GM12878 (cell line): ENCODE measurements at regions not wholly inside any gene's neighbourhood (a gene's known extent, or its start where the extent isn't known, plus 50 kb on each side); places are given as distances from the start of the nearest gene placed in this dataset.
"Not testable (repeated sequence)": the region's sequence is repeated elsewhere in the genome, so short reads cannot be mapped to it uniquely, and the experiment has no call there.

ENCODE experiments used
- ATAC-seq: fragments of 200-7000 bp; cut with Tn5 transposase; 3 replicates; pipeline ENCODE4 v1.9.1; 2020; ENCODE audit warnings: mild to moderate bottlenecking, moderate library complexity
- BruUV-seq: library from RNA; stranded (reverse); fragments of 400-500 nt; replicated peaks from 2 replicates; lab custom pipeline; 2021; lab: Mats Ljungman, UMichigan
- CTCF ChIA-PET: fragments of 300-600 bp; sonication (Branson Sonifier 250); formaldehyde crosslinking; extraction: SDS; loops from one replicate; lab custom pipeline; 2021; ENCODE audit warnings: inconsistent platforms; lab: Yijun Ruan, JAX
- POLR2A ChIA-PET: fragments of 350-600 bp; formaldehyde crosslinking; extraction: SDS; loops from one replicate; lab custom pipeline; 2021; ENCODE audit warnings: inconsistent platforms; lab: Charles Lee
- RAD21 ChIA-PET: fragments of 300-600 bp; sonication (Branson Sonifier 250); formaldehyde crosslinking; loops from one replicate; lab custom pipeline; 2023; ENCODE audit warnings: antibody characterized with exemption; ENCODE audit not compliant: unreplicated experiment; lab: Charles Lee
- SMC1A ChIA-PET: fragments of 300-600 bp; sonication (Branson Sonifier 250); formaldehyde crosslinking; loops from one replicate; lab custom pipeline; 2023; ENCODE audit not compliant: unreplicated experiment, uncharacterized antibody; lab: Charles Lee
- DNase-seq: peaks from one replicate; pipeline ENCODE4 v3.0.0-alpha.2; 2011; ENCODE audit warnings: low read depth, low spot score
- FAIRE-seq: peaks from 3 replicates; lab custom pipeline; 2011; peaks lifted over from hg19 to GRCh38; lab: Jason Lieb, UNC
- H2AFZ ChIP-seq: 2 replicates; pipeline ENCODE4 v1.6.0; 2011; ENCODE audit warnings: low read depth, low read length, control low read depth; ENCODE audit not compliant: control insufficient read depth
- H3K27ac ChIP-seq: 2 replicates; pipeline ENCODE4 v1.5.1; 2011; ENCODE audit warnings: control low read depth; ENCODE audit not compliant: control insufficient read depth, insufficient read depth
- H3K27me3 ChIP-seq, 2 experiments: replicated peaks in 1 of 2; 2 replicates each; pipeline versions ENCODE4 v1.6.0 to v1.6.1; 2011; ENCODE audit warnings: low read length in 1 of 2; ENCODE audit not compliant: control insufficient read depth in 2 of 2, insufficient read depth in 2 of 2
- H3K36me3 ChIP-seq, 2 experiments: 2 replicates each; pipeline ENCODE4 v1.5.1; 2011; ENCODE audit warnings: low read length in 1 of 2; ENCODE audit not compliant: control insufficient read depth in 2 of 2, insufficient read depth in 2 of 2
- H3K4me1 ChIP-seq: 2 replicates; pipeline ENCODE4 v1.6.1; 2011; ENCODE audit warnings: mild to moderate bottlenecking, low read length, moderate library complexity, mixed read lengths; ENCODE audit not compliant: control insufficient read depth, insufficient read depth
- H3K4me2 ChIP-seq: 2 replicates; pipeline ENCODE4 v1.6.0; 2011; ENCODE audit warnings: control low read depth; ENCODE audit not compliant: control insufficient read depth, insufficient read depth
- H3K4me3 ChIP-seq: fragments of 200-600 bp; sonication (generic); 2 replicates; pipeline ENCODE4 v1.5.1; 2016
- H3K79me2 ChIP-seq: 2 replicates; pipeline ENCODE4 v1.6.0; 2011; ENCODE audit warnings: low read length; ENCODE audit not compliant: control insufficient read depth, insufficient read depth
- H3K9ac ChIP-seq: 2 replicates; pipeline ENCODE4 v1.8.0; 2011; ENCODE audit warnings: low read length, control low read depth, mixed read lengths; ENCODE audit not compliant: control insufficient read depth, insufficient read depth
- H3K9me3 ChIP-seq: replicated peaks from 3 replicates; pipeline ENCODE4 v1.5.1; 2011; ENCODE audit warnings: mild to moderate bottlenecking, low read length; ENCODE audit not compliant: control insufficient read depth, insufficient read depth
- H4K20me1 ChIP-seq: 2 replicates; pipeline ENCODE4 v1.6.0; 2011; ENCODE audit not compliant: control insufficient read depth, insufficient read depth
- CBX5 ChIP-seq: sonication (generic); IDR thresholded peaks from 2 replicates; pipeline ENCODE4 v1.6.1; 2016; ENCODE audit warnings: low read depth, moderate library complexity, mild to moderate bottlenecking, inconsistent platforms
- GATAD2B ChIP-seq: fragments of 450-650 bp; conservative IDR thresholded peaks from 2 replicates; pipeline ENCODE4 v1.6.1; 2017; ENCODE audit warnings: low read depth, mild to moderate bottlenecking, moderate library complexity
- NBN ChIP-seq: fragments of 450-650 bp; IDR thresholded peaks from 2 replicates; pipeline ENCODE4 v1.6.1; 2016
- PAX5 ChIP-seq: IDR thresholded peaks from 2 replicates; pipeline ENCODE4 v1.6.1; 2011; ENCODE audit warnings: low read depth, low read length, borderline replicate concordance
- YBX1 ChIP-seq: fragments of 450-650 bp; IDR thresholded peaks from 2 replicates; pipeline ENCODE4 v1.6.1; 2016; ENCODE audit warnings: antibody characterized with exemption
- ZNF24 ChIP-seq: fragments of 450-650 bp; IDR thresholded peaks from 2 replicates; pipeline ENCODE4 v1.6.1; 2017; ENCODE audit warnings: antibody characterized with exemption, mild to moderate bottlenecking
- WGBS: methylation state at CpG from one replicate; pipeline ENCODE4 v1.1.6; 2016; ENCODE audit warnings: low lambda C conversion rate; ENCODE audit not compliant: insufficient replicate concordance, insufficient coverage; ENCODE audit errors: missing lambda C conversion rate; 5-methylcytosine and 5-hydroxymethylcytosine counted together
- in situ Hi-C: fragments of 300-500 bp; cut with MboI; formaldehyde crosslinking; loops from 9 replicates; pipeline ENCODE4 v1.14.3; 2018; ENCODE audit warnings: mixed read lengths
- intact Hi-C: fragments of 100-400 bp; cut with micrococcal nuclease; formaldehyde crosslinking; loops from one replicate; pipeline ENCODE4 v1.14.2; 2022; ENCODE audit not compliant: unreplicated experiment
- TF ChIP-seq, protein P1 (sequence below): fragments of 450-650 bp; IDR thresholded peaks from 2 replicates; pipeline ENCODE4 v1.6.1; 2017; ENCODE audit warnings: mild to moderate bottlenecking, moderate library complexity
- TF ChIP-seq, protein P2 (sequence below): IDR thresholded peaks from 2 replicates; pipeline ENCODE4 v1.6.1; 2012; ENCODE audit warnings: low read depth, low read length, improper control_type of control experiment
- TF ChIP-seq, protein P3 (sequence below): fragments of 450-650 bp; IDR thresholded peaks from 2 replicates; pipeline ENCODE4 v1.6.1; 2017; ENCODE audit warnings: mild to moderate bottlenecking
- TF ChIP-seq, protein P4 (sequence below): fragments of 450-650 bp; formaldehyde crosslinking; IDR thresholded peaks from 2 replicates; pipeline ENCODE4 v1.5.0; 2022; ENCODE audit warnings: mild to moderate bottlenecking, missing genetic modification characterization
- TF ChIP-seq, protein P5 (sequence below): fragments of 450-650 bp; IDR thresholded peaks from 2 replicates; pipeline ENCODE4 v1.6.1; 2017; ENCODE audit warnings: low read depth, mild to moderate bottlenecking, moderate library complexity

DNA sequence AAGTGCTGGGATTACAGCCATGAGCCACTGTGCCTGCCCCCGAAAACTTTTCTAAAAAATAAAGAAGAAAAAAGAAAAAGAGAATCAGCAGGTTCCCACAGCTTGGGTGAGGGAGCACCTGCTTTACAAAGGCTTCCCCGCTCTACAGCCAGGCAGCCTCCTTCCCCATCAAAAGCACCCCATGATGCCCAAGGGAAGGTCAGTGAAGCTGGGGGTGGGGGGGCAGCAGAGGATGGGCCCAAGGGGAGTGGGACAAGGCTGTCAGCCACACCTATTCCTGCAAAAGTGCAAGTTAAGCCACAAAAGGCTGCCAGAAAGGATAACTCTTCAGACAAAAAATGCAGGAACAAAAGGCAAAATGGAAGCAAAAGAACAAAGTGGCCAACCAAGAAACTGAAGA is 72.5 kb downstream of the FAM50B start (continued):
- TF ChIP-seq, protein P1, sequence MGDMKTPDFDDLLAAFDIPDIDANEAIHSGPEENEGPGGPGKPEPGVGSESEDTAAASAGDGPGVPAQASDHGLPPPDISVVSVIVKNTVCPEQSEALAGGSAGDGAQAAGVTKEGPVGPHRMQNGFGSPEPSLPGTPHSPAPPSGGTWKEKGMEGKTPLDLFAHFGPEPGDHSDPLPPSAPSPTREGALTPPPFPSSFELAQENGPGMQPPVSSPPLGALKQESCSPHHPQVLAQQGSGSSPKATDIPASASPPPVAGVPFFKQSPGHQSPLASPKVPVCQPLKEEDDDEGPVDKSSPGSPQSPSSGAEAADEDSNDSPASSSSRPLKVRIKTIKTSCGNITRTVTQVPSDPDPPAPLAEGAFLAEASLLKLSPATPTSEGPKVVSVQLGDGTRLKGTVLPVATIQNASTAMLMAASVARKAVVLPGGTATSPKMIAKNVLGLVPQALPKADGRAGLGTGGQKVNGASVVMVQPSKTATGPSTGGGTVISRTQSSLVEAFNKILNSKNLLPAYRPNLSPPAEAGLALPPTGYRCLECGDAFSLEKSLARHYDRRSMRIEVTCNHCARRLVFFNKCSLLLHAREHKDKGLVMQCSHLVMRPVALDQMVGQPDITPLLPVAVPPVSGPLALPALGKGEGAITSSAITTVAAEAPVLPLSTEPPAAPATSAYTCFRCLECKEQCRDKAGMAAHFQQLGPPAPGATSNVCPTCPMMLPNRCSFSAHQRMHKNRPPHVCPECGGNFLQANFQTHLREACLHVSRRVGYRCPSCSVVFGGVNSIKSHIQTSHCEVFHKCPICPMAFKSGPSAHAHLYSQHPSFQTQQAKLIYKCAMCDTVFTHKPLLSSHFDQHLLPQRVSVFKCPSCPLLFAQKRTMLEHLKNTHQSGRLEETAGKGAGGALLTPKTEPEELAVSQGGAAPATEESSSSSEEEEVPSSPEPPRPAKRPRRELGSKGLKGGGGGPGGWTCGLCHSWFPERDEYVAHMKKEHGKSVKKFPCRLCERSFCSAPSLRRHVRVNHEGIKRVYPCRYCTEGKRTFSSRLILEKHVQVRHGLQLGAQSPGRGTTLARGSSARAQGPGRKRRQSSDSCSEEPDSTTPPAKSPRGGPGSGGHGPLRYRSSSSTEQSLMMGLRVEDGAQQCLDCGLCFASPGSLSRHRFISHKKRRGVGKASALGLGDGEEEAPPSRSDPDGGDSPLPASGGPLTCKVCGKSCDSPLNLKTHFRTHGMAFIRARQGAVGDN = no peak
- TF ChIP-seq, protein P2, sequence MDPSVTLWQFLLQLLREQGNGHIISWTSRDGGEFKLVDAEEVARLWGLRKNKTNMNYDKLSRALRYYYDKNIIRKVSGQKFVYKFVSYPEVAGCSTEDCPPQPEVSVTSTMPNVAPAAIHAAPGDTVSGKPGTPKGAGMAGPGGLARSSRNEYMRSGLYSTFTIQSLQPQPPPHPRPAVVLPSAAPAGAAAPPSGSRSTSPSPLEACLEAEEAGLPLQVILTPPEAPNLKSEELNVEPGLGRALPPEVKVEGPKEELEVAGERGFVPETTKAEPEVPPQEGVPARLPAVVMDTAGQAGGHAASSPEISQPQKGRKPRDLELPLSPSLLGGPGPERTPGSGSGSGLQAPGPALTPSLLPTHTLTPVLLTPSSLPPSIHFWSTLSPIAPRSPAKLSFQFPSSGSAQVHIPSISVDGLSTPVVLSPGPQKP = no peak
- TF ChIP-seq, protein P3, sequence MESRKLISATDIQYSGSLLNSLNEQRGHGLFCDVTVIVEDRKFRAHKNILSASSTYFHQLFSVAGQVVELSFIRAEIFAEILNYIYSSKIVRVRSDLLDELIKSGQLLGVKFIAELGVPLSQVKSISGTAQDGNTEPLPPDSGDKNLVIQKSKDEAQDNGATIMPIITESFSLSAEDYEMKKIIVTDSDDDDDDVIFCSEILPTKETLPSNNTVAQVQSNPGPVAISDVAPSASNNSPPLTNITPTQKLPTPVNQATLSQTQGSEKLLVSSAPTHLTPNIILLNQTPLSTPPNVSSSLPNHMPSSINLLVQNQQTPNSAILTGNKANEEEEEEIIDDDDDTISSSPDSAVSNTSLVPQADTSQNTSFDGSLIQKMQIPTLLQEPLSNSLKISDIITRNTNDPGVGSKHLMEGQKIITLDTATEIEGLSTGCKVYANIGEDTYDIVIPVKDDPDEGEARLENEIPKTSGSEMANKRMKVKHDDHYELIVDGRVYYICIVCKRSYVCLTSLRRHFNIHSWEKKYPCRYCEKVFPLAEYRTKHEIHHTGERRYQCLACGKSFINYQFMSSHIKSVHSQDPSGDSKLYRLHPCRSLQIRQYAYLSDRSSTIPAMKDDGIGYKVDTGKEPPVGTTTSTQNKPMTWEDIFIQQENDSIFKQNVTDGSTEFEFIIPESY = no peak
- TF ChIP-seq YBX1 (no peak), NBN (no peak), ZNF24 (no peak), PAX5 (no peak), CBX5 (no peak), GATAD2B (no peak)
- TF ChIP-seq, protein P4, sequence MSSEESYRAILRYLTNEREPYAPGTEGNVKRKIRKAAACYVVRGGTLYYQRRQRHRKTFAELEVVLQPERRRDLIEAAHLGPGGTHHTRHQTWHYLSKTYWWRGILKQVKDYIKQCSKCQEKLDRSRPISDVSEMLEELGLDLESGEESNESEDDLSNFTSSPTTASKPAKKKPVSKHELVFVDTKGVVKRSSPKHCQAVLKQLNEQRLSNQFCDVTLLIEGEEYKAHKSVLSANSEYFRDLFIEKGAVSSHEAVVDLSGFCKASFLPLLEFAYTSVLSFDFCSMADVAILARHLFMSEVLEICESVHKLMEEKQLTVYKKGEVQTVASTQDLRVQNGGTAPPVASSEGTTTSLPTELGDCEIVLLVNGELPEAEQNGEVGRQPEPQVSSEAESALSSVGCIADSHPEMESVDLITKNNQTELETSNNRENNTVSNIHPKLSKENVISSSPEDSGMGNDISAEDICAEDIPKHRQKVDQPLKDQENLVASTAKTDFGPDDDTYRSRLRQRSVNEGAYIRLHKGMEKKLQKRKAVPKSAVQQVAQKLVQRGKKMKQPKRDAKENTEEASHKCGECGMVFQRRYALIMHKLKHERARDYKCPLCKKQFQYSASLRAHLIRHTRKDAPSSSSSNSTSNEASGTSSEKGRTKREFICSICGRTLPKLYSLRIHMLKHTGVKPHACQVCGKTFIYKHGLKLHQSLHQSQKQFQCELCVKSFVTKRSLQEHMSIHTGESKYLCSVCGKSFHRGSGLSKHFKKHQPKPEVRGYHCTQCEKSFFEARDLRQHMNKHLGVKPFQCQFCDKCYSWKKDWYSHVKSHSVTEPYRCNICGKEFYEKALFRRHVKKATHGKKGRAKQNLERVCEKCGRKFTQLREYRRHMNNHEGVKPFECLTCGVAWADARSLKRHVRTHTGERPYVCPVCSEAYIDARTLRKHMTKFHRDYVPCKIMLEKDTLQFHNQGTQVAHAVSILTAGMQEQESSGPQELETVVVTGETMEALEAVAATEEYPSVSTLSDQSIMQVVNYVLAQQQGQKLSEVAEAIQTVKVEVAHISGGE (CRISPR knock-in tag) = no peak
- TF ChIP-seq, protein P5, sequence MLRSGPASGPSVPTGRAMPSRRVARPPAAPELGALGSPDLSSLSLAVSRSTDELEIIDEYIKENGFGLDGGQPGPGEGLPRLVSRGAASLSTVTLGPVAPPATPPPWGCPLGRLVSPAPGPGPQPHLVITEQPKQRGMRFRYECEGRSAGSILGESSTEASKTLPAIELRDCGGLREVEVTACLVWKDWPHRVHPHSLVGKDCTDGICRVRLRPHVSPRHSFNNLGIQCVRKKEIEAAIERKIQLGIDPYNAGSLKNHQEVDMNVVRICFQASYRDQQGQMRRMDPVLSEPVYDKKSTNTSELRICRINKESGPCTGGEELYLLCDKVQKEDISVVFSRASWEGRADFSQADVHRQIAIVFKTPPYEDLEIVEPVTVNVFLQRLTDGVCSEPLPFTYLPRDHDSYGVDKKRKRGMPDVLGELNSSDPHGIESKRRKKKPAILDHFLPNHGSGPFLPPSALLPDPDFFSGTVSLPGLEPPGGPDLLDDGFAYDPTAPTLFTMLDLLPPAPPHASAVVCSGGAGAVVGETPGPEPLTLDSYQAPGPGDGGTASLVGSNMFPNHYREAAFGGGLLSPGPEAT = no peak

DNA sequence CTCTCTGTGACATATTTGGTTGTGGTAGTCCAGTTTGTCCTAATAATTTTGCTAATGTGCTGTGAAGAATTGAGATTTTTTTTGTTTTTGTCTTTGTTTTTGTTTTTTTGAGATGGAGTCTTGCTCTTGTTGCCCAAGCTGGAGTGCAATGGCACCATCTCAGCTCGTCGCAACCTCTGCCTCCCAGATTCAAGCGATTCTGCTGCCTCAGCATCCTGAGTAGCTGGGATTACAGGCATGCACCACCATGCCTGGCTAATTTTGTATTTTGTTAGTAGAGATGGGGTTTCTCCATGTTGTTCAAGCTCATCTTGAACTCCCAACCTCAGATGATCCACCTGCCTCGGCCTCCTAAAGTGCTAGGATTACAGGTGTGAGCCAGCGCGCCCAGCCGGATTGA is 73.4 kb downstream of the FAM50B start:
- ATAC-seq, H3K27me3 ChIP-seq, SMC1A ChIA-PET, intact Hi-C loops, BruUV-seq, DNase-seq, in situ Hi-C loops, H3K4me1 ChIP-seq, H2AFZ ChIP-seq, POLR2A ChIA-PET, RAD21 ChIA-PET, H3K9me3 ChIP-seq, H4K20me1 ChIP-seq, FAIRE-seq, H3K36me3 ChIP-seq, H3K27ac ChIP-seq, H3K79me2 ChIP-seq, H3K4me3 ChIP-seq, H3K9ac ChIP-seq, H3K4me2 ChIP-seq: not testable (repeated sequence)
- CTCF ChIA-PET = interaction anchor here (0.8 kb wide), 1 partner anchor 9 kb away, joined by 3 read pairs; no protein-coding TSS in a partner anchor
- WGBS = 81% methylated on average over 7 of the region's 7 CpGs
